Transverse colon (tissue), 4 donors: ENCODE measurements at regions not wholly inside any gene's neighbourhood (a gene's known extent, or its start where the extent isn't known, plus 50 kb on each side); places are given as distances from the start of the nearest gene placed in this dataset.

Source experiments
- CTCF ChIP-seq, 5 experiments: fragments of 200-600 bp in 3 of 5; fragments of 450-650 bp in 2 of 5; sonication (generic) in 3 of 5; IDR thresholded peaks; 1 replicate in 2 of 5; 2 replicates in 3 of 5; pipeline ENCODE4 v1.5.1; 2016 to 2017; ENCODE audit warnings: antibody characterized with exemption in 5 of 5, inconsistent platforms in 3 of 5, mild to moderate bottlenecking in 2 of 5, moderate library complexity in 1 of 5
- EP300 ChIP-seq: sonication (generic); formaldehyde crosslinking; IDR thresholded peaks from one replicate; pipeline ENCODE4 v1.6.1; 2017; ENCODE audit warnings: antibody characterized with exemption, low read depth
- POLR2A ChIP-seq: fragments of 450-650 bp; IDR thresholded peaks from one replicate; pipeline ENCODE4 v1.6.1; 2016; ENCODE audit warnings: antibody characterized with exemption, mild to moderate bottlenecking, moderate library complexity
- POLR2AphosphoS5 ChIP-seq, 3 donors: sonication (generic); formaldehyde crosslinking; IDR thresholded peaks; one replicate each; pipeline ENCODE4 v1.6.1; 2016; ENCODE audit warnings: antibody characterized with exemption in 3 of 3

GRCh38 chr2:22694300-22694699, 690.7 kb upstream of the KLHL29 start:
- TF ChIP-seq POLR2AphosphoS5 (IDR thresholded peaks at IDR 0.05) (no peak), POLR2A (no peak), CTCF (IDR thresholded peaks at IDR 0.05) (no peak), EP300 (no peak)
